Gastrocnemius medialis (tissue), 4 donors: ENCODE measurements at regions not wholly inside any gene's neighbourhood (a gene's known extent, or its start where the extent isn't known, plus 50 kb on each side); places are given as distances from the start of the nearest gene placed in this dataset.

ENCODE experiments used
- POLR2A ChIP-seq, 2 donors: fragments of 450-650 bp; IDR thresholded peaks; one replicate each; pipeline ENCODE4 v1.6.1; 2017; ENCODE audit warnings: antibody characterized with exemption in 2 of 2, mild to moderate bottlenecking in 2 of 2, moderate library complexity in 2 of 2
- TF ChIP-seq, protein P1 (sequence below), 5 experiments: fragments of 450-650 bp in 3 of 5; fragments of 200-600 bp in 2 of 5; sonication (generic) in 2 of 5; IDR thresholded peaks in 4 of 5; conservative IDR thresholded peaks in 1 of 5; 1 replicate in 4 of 5; 2 replicates in 1 of 5; pipeline ENCODE4 v1.5.1; 2016 to 2019; ENCODE audit warnings: antibody characterized with exemption in 5 of 5, mild to moderate bottlenecking in 3 of 5, moderate library complexity in 3 of 5

DNA sequence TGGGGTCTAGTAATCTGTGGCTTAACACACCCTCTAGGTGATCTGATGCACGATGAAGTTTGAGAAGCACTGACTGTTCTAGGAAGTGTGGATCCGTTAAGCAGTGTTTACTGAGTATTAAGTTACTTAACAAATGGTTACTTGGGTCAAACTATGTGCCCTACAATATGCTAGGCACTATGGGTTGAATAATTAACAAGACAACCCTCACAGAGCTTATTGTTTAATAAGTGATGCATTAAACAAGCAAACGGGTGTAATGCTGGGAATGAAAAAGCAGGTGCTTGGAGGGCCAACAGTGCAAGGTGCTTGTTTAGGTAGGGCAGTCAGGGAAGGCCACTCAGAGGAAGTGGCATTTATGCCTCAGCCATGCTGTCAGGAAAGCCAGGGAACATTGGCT is 378.0 kb upstream of the PODXL start:
- no peak for TF ChIP-seq POLR2A (IDR thresholded peaks at IDR 0.05)
- TF ChIP-seq, protein P1, sequence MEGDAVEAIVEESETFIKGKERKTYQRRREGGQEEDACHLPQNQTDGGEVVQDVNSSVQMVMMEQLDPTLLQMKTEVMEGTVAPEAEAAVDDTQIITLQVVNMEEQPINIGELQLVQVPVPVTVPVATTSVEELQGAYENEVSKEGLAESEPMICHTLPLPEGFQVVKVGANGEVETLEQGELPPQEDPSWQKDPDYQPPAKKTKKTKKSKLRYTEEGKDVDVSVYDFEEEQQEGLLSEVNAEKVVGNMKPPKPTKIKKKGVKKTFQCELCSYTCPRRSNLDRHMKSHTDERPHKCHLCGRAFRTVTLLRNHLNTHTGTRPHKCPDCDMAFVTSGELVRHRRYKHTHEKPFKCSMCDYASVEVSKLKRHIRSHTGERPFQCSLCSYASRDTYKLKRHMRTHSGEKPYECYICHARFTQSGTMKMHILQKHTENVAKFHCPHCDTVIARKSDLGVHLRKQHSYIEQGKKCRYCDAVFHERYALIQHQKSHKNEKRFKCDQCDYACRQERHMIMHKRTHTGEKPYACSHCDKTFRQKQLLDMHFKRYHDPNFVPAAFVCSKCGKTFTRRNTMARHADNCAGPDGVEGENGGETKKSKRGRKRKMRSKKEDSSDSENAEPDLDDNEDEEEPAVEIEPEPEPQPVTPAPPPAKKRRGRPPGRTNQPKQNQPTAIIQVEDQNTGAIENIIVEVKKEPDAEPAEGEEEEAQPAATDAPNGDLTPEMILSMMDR (IDR thresholded peaks at IDR 0.05 in 4 of 5, conservative IDR thresholded peaks at IDR 0.05 in 1 of 5), result no peak
